PC-9 (cell line): ENCODE measurements at regions not wholly inside any gene's neighbourhood (a gene's known extent, or its start where the extent isn't known, plus 50 kb on each side); places are given as distances from the start of the nearest gene placed in this dataset.

Experiments used
- BruUV-seq: library from RNA; stranded (reverse); fragments of 400-500 nt; replicated peaks from 2 replicates; lab custom pipeline; 2021; lab: Mats Ljungman, UMichigan
- CTCF ChIA-PET: fragments of 300-600 bp; sonication (Branson Sonifier 250); formaldehyde crosslinking; loops from one replicate; lab custom pipeline; 2022; ENCODE audit warnings: antibody characterized with exemption; lab: Charles Lee
- POLR2A ChIA-PET: fragments of 300-600 bp; sonication (Branson Sonifier 250); formaldehyde crosslinking; loops from one replicate; lab custom pipeline; 2022; ENCODE audit warnings: antibody characterized with exemption; ENCODE audit not compliant: unreplicated experiment; lab: Charles Lee
- DNase-seq, 2 experiments: peaks; one replicate each; pipeline versions ENCODE4 v3.0.0 to v3.0.0-alpha.2; 2015 to 2022; ENCODE audit warnings: mixed read lengths in 1 of 2
- H2AFZ ChIP-seq: fragments of 200-600 bp; sonication (generic); 2 replicates; pipeline ENCODE4 v1.8.1; 2017; ENCODE audit warnings: antibody characterized with exemption
- H3F3A ChIP-seq: fragments of 200-600 bp; sonication (generic); 2 replicates; pipeline ENCODE4 v1.8.1; 2017; ENCODE audit warnings: antibody characterized with exemption, mild to moderate bottlenecking, low read depth; ENCODE audit not compliant: insufficient read depth
- H3K27ac ChIP-seq: fragments of 200-600 bp; sonication (generic); 2 replicates; pipeline ENCODE4 v1.6.1; 2016; ENCODE audit warnings: mixed run types
- H3K27me3 ChIP-seq: fragments of 200-600 bp; sonication (generic); 2 replicates; pipeline ENCODE4 v1.6.1; 2016; ENCODE audit warnings: low read depth, mixed run types; ENCODE audit not compliant: insufficient read depth
- H3K36me3 ChIP-seq: fragments of 200-600 bp; sonication (generic); 2 replicates; pipeline ENCODE4 v1.6.1; 2016; ENCODE audit warnings: low read depth, mixed run types
- H3K4me1 ChIP-seq: fragments of 200-600 bp; sonication (generic); replicated peaks from 2 replicates; pipeline ENCODE4 v1.6.1; 2016; ENCODE audit warnings: mixed run types; ENCODE audit not compliant: insufficient read depth
- H3K4me2 ChIP-seq: fragments of 200-600 bp; sonication (generic); 2 replicates; pipeline ENCODE4 v1.6.1; 2017; ENCODE audit warnings: mixed run types
- H3K4me3 ChIP-seq: fragments of 200-600 bp; sonication (generic); 2 replicates; pipeline ENCODE4 v1.6.1; 2016; ENCODE audit warnings: mixed run types
- H3K79me2 ChIP-seq: fragments of 200-600 bp; sonication (generic); 2 replicates; pipeline ENCODE4 v1.6.1; 2017; ENCODE audit warnings: low read depth, mixed run types
- H3K9me2 ChIP-seq: fragments of 200-600 bp; sonication (generic); 2 replicates; pipeline ENCODE4 v1.8.1; 2017; ENCODE audit warnings: mild to moderate bottlenecking; ENCODE audit not compliant: insufficient read depth
- H3K9me3 ChIP-seq: fragments of 200-600 bp; sonication (generic); 2 replicates; pipeline ENCODE4 v1.8.1; 2016; ENCODE audit warnings: low read depth; ENCODE audit not compliant: insufficient read depth
- H4K20me1 ChIP-seq: fragments of 200-600 bp; sonication (generic); 2 replicates; pipeline ENCODE4 v1.8.1; 2017; ENCODE audit not compliant: insufficient read depth
- EZH2 ChIP-seq: fragments of 200-600 bp; sonication (generic); IDR thresholded peaks from 2 replicates; pipeline ENCODE4 v1.8.0; 2017; ENCODE audit warnings: antibody characterized with exemption, low read depth
- intact Hi-C: fragments of 100-400 bp; cut with micrococcal nuclease; formaldehyde crosslinking; loops from one replicate; pipeline ENCODE4 v1.10.0; 2022; ENCODE audit not compliant: unreplicated experiment
- TF ChIP-seq, protein P1 (sequence below): fragments of 200-600 bp; sonication (generic); conservative IDR thresholded peaks from 2 replicates; pipeline ENCODE4 v1.6.1; 2017; ENCODE audit warnings: mixed run types, antibody characterized with exemption, mild to moderate bottlenecking, moderate library complexity

DNA sequence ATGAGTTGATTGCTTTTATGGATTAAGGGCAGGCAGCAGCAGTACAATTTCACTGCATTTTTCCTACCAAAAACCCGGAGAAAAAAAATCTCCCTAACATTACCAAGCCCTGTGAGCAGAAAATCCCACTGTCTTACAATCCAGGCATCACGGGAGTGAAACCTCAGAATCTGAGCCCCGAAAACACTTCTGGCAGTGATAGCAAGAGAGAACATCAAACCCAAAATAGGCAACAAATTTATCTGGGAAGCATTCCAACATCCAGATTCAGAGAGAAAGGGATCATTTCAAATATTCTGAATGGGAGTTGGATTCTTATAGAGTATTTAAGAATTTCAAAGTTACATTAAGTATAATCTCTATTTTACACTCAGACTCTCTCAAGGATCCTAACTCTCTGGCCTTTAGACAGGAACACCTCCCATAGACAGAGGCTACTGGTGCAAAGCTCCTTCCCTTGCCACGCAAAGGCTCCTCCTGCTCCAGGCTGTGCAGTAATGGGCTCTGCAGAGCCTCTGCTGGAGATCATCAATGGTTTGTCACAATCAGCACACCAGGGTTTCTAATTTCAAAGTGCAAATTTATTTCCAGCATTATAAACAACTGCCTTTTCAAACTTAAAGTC, 256.9 kb downstream of the PARM1 start:
- Histone ChIP-seq H3K9me3 (no peaks in the 10 kb centered on the region), H3K27me3 (no peaks in the 10 kb centered on the region), H3K4me1 (no peaks in the 10 kb centered on the region), H2AFZ (no peak overlapping the region), H3F3A (no peaks in the 10 kb centered on the region), H3K4me2 (no peak overlapping the region), H3K4me3 (no peak overlapping the region), H4K20me1 (no peaks in the 10 kb centered on the region), H3K27ac (no peak overlapping the region), H3K9me2 (no peaks in the 10 kb centered on the region), H3K79me2 (no peaks in the 10 kb centered on the region), H3K36me3 (no peaks in the 10 kb centered on the region)
- BruUV-seq, result no TSS peak
- ChIA-PET POLR2A (no interaction called here), CTCF (no interaction called here)
- intact Hi-C loops, result loop anchor here (10.0 kb wide), 1 partner anchor 255 kb away; the partner anchor contains the start of gene PARM1
- TF ChIP-seq EZH2, result no peak
- TF ChIP-seq, protein P1, sequence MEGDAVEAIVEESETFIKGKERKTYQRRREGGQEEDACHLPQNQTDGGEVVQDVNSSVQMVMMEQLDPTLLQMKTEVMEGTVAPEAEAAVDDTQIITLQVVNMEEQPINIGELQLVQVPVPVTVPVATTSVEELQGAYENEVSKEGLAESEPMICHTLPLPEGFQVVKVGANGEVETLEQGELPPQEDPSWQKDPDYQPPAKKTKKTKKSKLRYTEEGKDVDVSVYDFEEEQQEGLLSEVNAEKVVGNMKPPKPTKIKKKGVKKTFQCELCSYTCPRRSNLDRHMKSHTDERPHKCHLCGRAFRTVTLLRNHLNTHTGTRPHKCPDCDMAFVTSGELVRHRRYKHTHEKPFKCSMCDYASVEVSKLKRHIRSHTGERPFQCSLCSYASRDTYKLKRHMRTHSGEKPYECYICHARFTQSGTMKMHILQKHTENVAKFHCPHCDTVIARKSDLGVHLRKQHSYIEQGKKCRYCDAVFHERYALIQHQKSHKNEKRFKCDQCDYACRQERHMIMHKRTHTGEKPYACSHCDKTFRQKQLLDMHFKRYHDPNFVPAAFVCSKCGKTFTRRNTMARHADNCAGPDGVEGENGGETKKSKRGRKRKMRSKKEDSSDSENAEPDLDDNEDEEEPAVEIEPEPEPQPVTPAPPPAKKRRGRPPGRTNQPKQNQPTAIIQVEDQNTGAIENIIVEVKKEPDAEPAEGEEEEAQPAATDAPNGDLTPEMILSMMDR, result no peak
- no peak for DNase-seq

DNA sequence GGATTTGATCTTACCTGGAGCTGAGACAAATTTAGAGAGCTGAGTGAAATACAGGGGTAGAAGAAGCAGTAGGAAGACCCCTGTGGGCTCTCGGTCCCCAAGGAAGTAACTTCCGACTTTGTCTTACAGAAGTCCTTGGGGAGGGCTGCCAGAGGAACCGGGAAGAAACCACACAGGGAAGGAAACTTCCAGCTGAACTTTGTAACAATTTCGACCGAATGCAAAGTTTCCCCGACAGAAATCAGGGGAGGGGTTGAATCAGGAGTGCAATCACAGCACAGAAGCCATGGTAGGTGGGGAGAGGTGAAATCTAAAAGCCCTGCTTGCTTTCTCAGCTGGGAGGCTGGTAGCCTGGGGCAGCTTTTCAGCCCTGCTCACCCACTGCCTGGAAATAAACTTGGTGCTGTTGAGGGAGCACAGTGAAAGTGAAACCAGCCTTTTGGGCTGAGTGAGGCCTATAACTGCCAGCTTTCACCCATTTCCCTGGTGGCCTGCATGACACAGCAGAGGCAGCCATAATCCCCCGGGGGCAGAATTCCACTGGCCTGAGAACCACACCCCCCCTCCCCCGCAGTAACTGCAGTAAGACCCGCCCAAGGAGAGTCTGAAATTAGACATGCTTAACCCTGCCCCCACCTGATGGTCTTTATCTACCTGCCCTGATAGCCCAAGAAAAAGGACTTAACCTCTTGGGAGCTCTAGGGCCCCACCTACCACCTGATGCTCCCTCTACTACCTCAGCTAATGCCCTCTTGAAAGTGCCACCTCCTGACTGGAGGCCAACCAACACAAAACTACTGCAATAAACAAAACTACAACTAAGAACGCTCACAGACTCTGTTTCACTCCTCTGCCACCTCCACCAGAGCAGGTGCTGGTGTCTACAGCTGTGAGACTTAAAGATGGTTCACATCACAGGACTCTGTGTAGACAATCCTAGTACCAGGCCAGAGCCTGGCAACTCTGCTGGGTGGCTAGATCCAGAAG, 248.2 kb downstream of the PARM1 start:
- Histone ChIP-seq H3K4me2 (peak overlapping the region; percentile 72), H3K79me2 (no peaks in the 10 kb centered on the region), H4K20me1 (no peaks in the 10 kb centered on the region), H3K9me2 (no peaks in the 10 kb centered on the region), H3K27ac (peak overlapping the region; percentile 93), H3K9me3 (no peaks in the 10 kb centered on the region; the same call in 1 of the 2 replicates), H3K4me1 (peaks cover 28% of the 10 kb centered on the region), H3K27me3 (no peaks in the 10 kb centered on the region), H3F3A (peaks cover 16% of the 10 kb centered on the region; the same call in 1 of the 2 replicates), H3K4me3 (peak overlapping the region; percentile 49), H2AFZ (peak overlapping the region; percentile 86), H3K36me3 (no peaks in the 10 kb centered on the region)
- CTCF ChIA-PET, result interaction anchor here (0.7 kb wide), 1 partner anchor 82 kb away, joined by 12 read pairs; no protein-coding TSS in a partner anchor
- BruUV-seq, result TSS peak; percentile 45
- intact Hi-C loops, result loop anchor here (10.0 kb wide), 1 partner anchor 246 kb away; the partner anchor contains the start of gene PARM1
- POLR2A ChIA-PET, result no interaction called here
- peak; percentile 64 to 75 for DNase-seq
- no peak for TF ChIP-seq EZH2
- TF ChIP-seq, protein P1, result no peak

DNA sequence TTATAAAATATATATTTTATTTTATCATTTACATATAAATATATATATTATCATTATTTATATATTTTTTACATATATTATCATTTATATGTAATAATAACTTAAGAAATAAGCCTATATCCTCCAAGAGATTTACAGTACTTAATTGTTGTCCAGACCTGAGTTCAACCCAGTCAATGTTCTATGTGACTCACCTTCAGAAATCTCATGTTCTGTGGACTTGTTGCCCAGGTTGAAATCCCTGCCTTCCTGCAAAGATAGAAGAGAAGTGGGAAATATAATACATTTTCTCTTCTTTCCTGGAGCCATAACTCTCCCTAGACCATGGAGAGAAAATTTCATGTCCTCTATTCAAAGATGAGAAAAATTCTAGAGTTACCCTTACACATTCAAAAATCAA, 247.3 kb downstream of the PARM1 start:
- intact Hi-C loops, result loop anchor here (10.0 kb wide), 1 partner anchor 245 kb away; the partner anchor contains the start of gene PARM1
- Histone ChIP-seq H3K4me3 (peak overlapping the region; percentile 49), H3K4me2 (peak overlapping the region; percentile 72), H3K36me3 (no peaks in the 10 kb centered on the region), H3K9me2 (no peaks in the 10 kb centered on the region), H3K79me2 (no peaks in the 10 kb centered on the region), H3K27me3 (no peaks in the 10 kb centered on the region), H2AFZ (peak overlapping the region; percentile 86), H3K27ac (peak overlapping the region; percentile 93), H3K4me1 (peaks cover 28% of the 10 kb centered on the region), H3F3A (peaks cover 16% of the 10 kb centered on the region; the same call in 1 of the 2 replicates), H4K20me1 (no peaks in the 10 kb centered on the region), H3K9me3 (no peaks in the 10 kb centered on the region; the same call in 1 of the 2 replicates)
- no peak for TF ChIP-seq EZH2
- TF ChIP-seq, protein P1, result no peak
- BruUV-seq, result no TSS peak
- DNase-seq, result no peak
- ChIA-PET CTCF (no interaction called here), POLR2A (no interaction called here)
